ENCODE measurements at regions not wholly inside any gene's neighbourhood (a gene's known extent, or its start where the extent isn't known, plus 50 kb on each side); places are given as distances from the start of the nearest gene placed in this dataset.

DNA sequence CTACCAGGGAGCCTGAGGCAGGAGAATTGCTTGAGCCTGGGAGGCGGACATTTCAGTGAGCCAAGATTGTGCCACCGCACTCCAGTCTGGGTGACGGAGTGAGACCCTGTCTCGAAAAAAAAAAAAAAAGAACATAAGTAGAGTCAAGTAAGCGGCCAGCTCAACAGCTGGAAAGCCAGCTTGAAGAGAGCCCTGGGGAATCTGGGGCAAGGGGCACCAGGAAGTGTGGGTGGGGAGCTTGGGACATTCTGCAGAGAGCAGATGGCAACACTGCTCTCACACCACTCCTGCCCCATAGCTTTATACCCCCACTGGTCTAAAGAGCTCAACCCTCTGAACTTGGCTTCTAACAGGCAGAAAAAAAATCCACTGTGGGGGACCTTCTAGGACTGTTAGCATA lies 505.6 kb downstream of the BUD13 start:
- TF ChIP-seq EZH2phosphoT487 (IDR thresholded peaks at IDR 0.05; ENCODE audit: borderline replicate concordance, low read depth): no peak
- TF ChIP-seq MAX (IDR thresholded peaks at IDR 0.05; ENCODE audit: low read depth): no peak
- no peak for TF ChIP-seq SIN3A (IDR thresholded peaks at IDR 0.05; ENCODE audit: borderline replicate concordance, low read depth, low read length)
- TF ChIP-seq CHD2 (IDR thresholded peaks at IDR 0.05; ENCODE audit: low read length, partially characterized antibody): no peak
- TF ChIP-seq RAD21 (IDR thresholded peaks at IDR 0.05; ENCODE audit: low read length): no peak
- TF ChIP-seq GATA2 (CRISPR knock-in tag; IDR thresholded peaks at IDR 0.05): no peak
- no peak for TF ChIP-seq GABPA (IDR thresholded peaks at IDR 0.05; ENCODE audit: low read depth)
- TF ChIP-seq TAF1 (IDR thresholded peaks at IDR 0.05; ENCODE audit: borderline replicate concordance, low read depth, low read length): no peak
- no peak for TF ChIP-seq CTCF (IDR thresholded peaks at IDR 0.05)

All from SK-N-SH (cell line).